Panc1 (cell line): ENCODE measurements at regions not wholly inside any gene's neighbourhood (a gene's known extent, or its start where the extent isn't known, plus 50 kb on each side); places are given as distances from the start of the nearest gene placed in this dataset.

Experiments used
- ATAC-seq: fragments of 200-7000 bp; cut with Tn5 transposase; 2 replicates; pipeline ENCODE4 v1.9.1; 2020; ENCODE audit warnings: mild to moderate bottlenecking, moderate library complexity
- BruUV-seq: library from RNA; stranded (reverse); fragments of 400-500 nt; replicated peaks from 2 replicates; lab custom pipeline; 2021; lab: Mats Ljungman, UMichigan
- CTCF ChIA-PET: fragments of 300-600 bp; sonication (Branson Sonifier 250); formaldehyde crosslinking; loops from one replicate; lab custom pipeline; 2022; ENCODE audit warnings: antibody characterized with exemption; lab: Charles Lee
- POLR2A ChIA-PET: fragments of 300-600 bp; sonication (Branson Sonifier 250); formaldehyde crosslinking; loops from one replicate; lab custom pipeline; 2022; ENCODE audit warnings: antibody characterized with exemption; lab: Charles Lee
- DNase-seq: peaks from one replicate; pipeline ENCODE4 v3.0.0-alpha.2; 2010; ENCODE audit warnings: low read depth, low spot score
- H3K27ac ChIP-seq: 2 replicates; pipeline ENCODE4 v1.5.1; 2011; ENCODE audit warnings: mild to moderate bottlenecking, low read length, inconsistent platforms
- H3K27me3 ChIP-seq: fragments of 200-500 bp; sonication (Bioruptor generic); 2 replicates; pipeline ENCODE4 v1.6.0; 2014; ENCODE audit warnings: low read length, inconsistent platforms; ENCODE audit not compliant: control insufficient read depth, insufficient read depth
- H3K36me3 ChIP-seq: fragments of 200-500 bp; sonication (Bioruptor generic); 2 replicates; pipeline ENCODE4 v1.5.1; 2014; ENCODE audit warnings: inconsistent platforms, mild to moderate bottlenecking, low read length, moderate library complexity; ENCODE audit not compliant: control insufficient read depth, insufficient read depth
- H3K4me1 ChIP-seq: 2 replicates; pipeline ENCODE4 v1.5.1; 2011; ENCODE audit warnings: inconsistent platforms, mild to moderate bottlenecking, low read length, moderate library complexity; ENCODE audit not compliant: control insufficient read depth, insufficient read depth
- H3K4me3 ChIP-seq, 2 experiments: 2 replicates each; pipeline ENCODE4 v1.5.1; 2011 to 2012; ENCODE audit warnings: low read depth in 2 of 2, low read length in 2 of 2, mild to moderate bottlenecking in 2 of 2, inconsistent platforms in 1 of 2, moderate library complexity in 1 of 2
- H3K9me3 ChIP-seq: fragments of 200-500 bp; sonication (Bioruptor generic); 2 replicates; pipeline ENCODE4 v1.5.1; 2014; ENCODE audit warnings: low read depth, mild to moderate bottlenecking, inconsistent platforms, low read length, moderate library complexity; ENCODE audit not compliant: control insufficient read depth, insufficient read depth
- CTCF ChIP-seq: fragments of 450-650 bp; IDR thresholded peaks from 2 replicates; pipeline ENCODE4 v1.5.1; 2017; ENCODE audit warnings: mild to moderate bottlenecking
- POLR2AphosphoS5 ChIP-seq: IDR thresholded peaks from 2 replicates; pipeline ENCODE4 v1.6.1; 2012; ENCODE audit warnings: mild to moderate bottlenecking, low read depth, low read length, moderate library complexity
- REST ChIP-seq, 2 experiments: IDR thresholded peaks; 2 replicates each; pipeline ENCODE4 v1.6.1; 2011 to 2012; ENCODE audit warnings: low read depth in 2 of 2, control low read depth in 1 of 2, low read length in 1 of 2, mild to moderate bottlenecking in 1 of 2, moderate library complexity in 1 of 2; ENCODE audit not compliant: insufficient read depth in 1 of 2
- SIN3A ChIP-seq: IDR thresholded peaks from 2 replicates; pipeline ENCODE4 v1.6.1; 2012; ENCODE audit warnings: low read depth, mild to moderate bottlenecking, low read length, moderate library complexity, borderline replicate concordance; ENCODE audit not compliant: insufficient read depth
- in situ Hi-C: cut with HindIII; loops from 2 replicates; pipeline ENCODE4 v1.10.0; 2016; ENCODE audit warnings: low sequenced_read_pairs, low pct_unique_long_range_greater_than_20kb
- intact Hi-C: fragments of 100-400 bp; cut with micrococcal nuclease; formaldehyde crosslinking; loops from one replicate; pipeline ENCODE4 v1.10.0; 2022; ENCODE audit not compliant: unreplicated experiment

DNA sequence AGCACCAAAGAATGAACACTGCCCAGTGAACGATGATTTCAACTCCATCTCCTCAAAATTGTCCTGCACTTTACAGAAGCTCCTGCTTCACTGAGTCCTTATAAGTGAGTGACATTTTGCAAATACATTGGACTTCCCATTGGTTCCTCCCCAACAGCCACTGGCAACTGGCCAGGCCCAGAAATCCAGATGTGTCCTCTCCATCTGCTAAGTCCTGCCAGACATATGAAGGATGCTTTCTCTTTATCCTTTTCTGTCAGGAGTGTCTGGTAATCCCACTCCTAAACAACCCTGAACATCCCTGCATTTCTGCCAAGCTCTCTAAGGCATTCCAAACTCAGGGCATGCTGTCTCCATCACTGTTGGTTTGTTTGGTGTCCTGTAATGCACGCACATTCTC is 271.8 kb downstream of the RRAGC start:
- CTCF ChIA-PET = no interaction called here
- Histone ChIP-seq H3K27ac (no peak overlapping the region), H3K4me1 (no peaks in the 10 kb centered on the region), H3K27me3 (no peaks in the 10 kb centered on the region), H3K36me3 (no peaks in the 10 kb centered on the region), H3K9me3 (no peaks in the 10 kb centered on the region), H3K4me3 (no peak overlapping the region)
- ATAC-seq (no peak), DNase-seq (no peak)
- intact Hi-C loops (no loop called here), in situ Hi-C loops (no loop called here)
- BruUV-seq = no TSS peak
- TF ChIP-seq REST (IDR thresholded peaks at IDR 0.05; ENCODE audit: insufficient read depth in 1 of 2, low read depth in 2 of 2, low read length in 1 of 2) (no peak), SIN3A (no peak), POLR2AphosphoS5 (no peak)
- POLR2A ChIA-PET = no interaction called here

DNA sequence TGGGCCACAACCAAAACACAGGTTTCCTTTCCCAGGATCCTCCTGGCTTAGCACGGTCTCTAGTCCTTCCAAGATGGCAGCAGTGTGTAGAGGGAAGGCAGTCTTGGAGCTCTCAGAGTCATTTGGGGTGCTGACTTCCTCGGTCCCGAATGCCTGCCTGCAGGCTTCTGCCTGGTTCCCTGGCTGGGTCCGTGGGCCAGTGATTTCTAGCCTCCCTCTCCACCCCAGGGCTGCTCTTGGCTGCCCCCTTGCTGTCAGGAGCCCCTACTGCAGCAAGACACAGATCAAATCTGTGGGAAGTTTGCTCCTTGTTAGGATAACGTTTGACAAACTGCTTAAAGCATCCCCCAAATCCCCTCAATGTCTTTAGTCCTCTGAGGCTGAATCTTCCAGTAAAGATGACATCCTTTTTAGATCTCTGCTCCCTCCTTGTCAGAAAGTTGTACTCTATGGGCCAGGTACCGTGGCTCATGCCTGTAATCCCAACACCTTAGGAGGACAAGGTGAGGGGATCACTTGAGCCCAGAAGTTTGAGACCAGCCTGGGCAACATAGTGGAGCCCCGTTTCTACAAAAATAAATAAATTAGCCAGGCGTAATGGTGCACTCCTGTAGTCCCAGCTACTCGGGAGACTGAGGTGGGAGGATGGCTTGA is 272.5 kb downstream of the RRAGC start:
- DNase-seq (peak; percentile 39), ATAC-seq (peak; percentile 78)
- H3K27me3 ChIP-seq = no peaks in the 10 kb centered on the region
- H3K27ac ChIP-seq = no peak overlapping the region
- POLR2A ChIA-PET = no interaction called here
- in situ Hi-C loops = no loop called here
- no peaks in the 10 kb centered on the region for H3K9me3 ChIP-seq
- no TSS peak for BruUV-seq
- no peak overlapping the region for H3K4me3 ChIP-seq
- CTCF ChIA-PET = no interaction called here
- H3K4me1 ChIP-seq = no peaks in the 10 kb centered on the region
- no peaks in the 10 kb centered on the region for H3K36me3 ChIP-seq
- TF ChIP-seq CTCF (peak; percentile 86), REST (IDR thresholded peaks at IDR 0.05; ENCODE audit: insufficient read depth in 1 of 2, low read depth in 2 of 2, low read length in 1 of 2) (no peak)
- intact Hi-C loops = no loop called here
